ENCODE measurements at regions not wholly inside any gene's neighbourhood (a gene's known extent, or its start where the extent isn't known, plus 50 kb on each side); places are given as distances from the start of the nearest gene placed in this dataset.
"Not testable (repeated sequence)": the region's sequence is repeated elsewhere in the genome, so short reads cannot be mapped to it uniquely, and the experiment has no call there.

- DNase-seq: no peak
Measured at GRCh38 chr1:222028116-222028515, 286.2 kb upstream of the DUSP10 start.

DNA sequence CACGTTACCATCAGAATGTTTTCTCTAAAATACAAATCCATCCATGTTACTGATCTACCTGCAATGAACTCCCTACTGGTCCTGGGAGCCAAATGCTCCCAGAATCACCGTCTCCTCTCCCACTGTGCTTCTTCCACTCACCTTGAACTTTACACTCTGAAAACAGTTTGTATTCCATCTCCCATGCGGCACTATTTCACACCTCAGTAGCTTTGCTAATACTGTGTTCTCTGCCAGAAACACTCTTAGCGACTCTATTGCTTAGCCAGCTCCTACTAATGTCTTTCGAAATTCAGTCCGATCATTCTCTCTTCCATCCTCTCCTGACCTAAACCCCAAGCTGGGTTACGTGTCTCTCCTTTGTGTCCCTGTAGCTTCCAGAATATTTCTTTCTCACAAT lies 284.4 kb upstream of the DUSP10 start:
- DNase-seq: no peak

- DNase-seq: no peak
Measured at GRCh38 chr1:222023025-222023424, 281.1 kb upstream of the DUSP10 start.

- DNase-seq: no peak
Measured at GRCh38 chr1:222021129-222021528, 279.2 kb upstream of the DUSP10 start.

- DNase-seq: no peak
Measured at GRCh38 chr1:222020553-222020952, 278.7 kb upstream of the DUSP10 start.

DNA sequence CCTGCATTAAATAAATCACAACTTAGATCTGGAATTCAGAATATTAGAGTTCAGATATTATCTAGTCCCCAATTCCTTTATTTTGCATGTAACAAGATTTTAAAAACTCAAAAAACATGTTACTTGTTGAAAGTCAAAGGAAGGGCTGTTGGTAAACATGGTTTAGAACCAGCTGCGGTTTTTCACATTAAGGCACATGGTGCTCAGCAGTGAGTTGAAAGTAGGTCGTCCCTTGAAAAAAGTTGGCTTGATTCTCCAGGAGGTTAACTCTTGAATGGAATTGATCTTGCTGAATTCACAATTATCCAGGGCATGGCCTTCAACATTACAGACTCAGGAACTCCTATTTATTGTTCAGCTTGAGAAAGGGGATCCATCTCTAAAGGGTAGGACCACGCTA lies 277.1 kb upstream of the DUSP10 start:
- no peak for DNase-seq

DNA sequence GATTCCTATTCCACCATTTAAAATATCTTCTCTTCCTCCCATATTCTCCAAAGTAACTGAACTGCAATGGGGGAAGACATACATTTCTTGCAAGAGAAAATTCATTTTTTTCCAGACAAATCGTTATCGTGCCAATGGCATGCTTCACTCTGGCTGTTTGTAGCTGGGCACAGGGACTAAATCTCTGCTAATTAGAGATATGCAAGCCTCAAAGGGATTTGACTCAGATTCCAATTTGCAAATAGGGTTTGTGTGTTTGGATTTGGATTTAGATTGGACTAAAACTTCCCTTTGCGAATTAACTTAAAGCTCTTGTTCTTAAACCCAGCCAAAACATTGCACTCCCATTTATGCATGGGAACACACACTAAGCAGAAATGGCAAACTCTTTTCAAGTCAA lies 276.2 kb upstream of the DUSP10 start:
- DNase-seq: no peak

GRCh38 chr1:222015686-222016085 lies 273.8 kb upstream of the DUSP10 start:
- DNase-seq: no peak

GRCh38 chr1:222014001-222014400 lies 272.1 kb upstream of the DUSP10 start:
- DNase-seq: no peak

GRCh38 chr1:222012816-222013215 lies 270.9 kb upstream of the DUSP10 start:
- no peak for DNase-seq

- no peak for DNase-seq
Measured at GRCh38 chr1:222010306-222010705, 268.4 kb upstream of the DUSP10 start.

- DNase-seq: no peak
Measured at GRCh38 chr1:222009105-222009730, 267.3 kb upstream of the DUSP10 start.

DNA sequence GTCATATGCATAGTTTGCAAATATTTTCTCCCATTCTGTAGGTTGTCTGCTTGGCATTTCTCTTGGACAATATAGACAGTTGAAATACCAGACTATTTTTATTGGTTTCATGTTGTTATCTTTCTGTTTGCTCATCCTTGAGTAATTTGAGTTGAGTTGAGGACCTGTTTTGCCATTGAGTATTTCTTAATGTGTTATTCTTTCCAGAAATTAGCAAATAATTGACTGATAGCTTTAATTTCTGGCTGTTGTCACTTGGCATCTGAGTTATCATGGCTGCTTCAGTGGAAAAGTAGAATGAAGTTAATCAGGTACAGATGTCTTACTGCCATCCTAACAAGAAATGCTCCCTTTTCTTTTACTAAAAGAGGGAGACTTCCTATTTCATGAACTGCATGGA lies 264.8 kb upstream of the DUSP10 start:
- DNase-seq: no peak

DNA sequence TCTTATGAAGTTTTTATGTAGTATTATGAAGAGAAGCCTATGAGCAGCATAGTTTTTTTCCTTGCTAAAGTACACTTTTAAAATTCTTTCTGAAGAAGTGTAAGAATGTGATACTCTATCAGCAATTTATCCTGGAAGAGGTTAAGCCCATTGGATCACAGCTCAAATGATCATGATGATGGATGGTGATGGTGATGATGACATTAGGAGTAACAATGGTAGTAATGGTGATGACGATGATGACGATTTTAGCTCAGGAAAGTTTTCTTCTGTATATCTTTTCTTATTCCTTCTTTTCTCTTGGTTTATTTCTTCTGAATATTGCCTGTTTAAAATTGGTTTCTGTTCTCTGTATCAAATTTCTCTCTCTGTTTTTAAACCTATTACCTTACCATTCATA lies 262.9 kb upstream of the DUSP10 start:
- DNase-seq: no peak

- no peak for DNase-seq
Measured at GRCh38 chr1:222004034-222004433, 262.1 kb upstream of the DUSP10 start.

GRCh38 chr1:222002503-222002902 lies 260.6 kb upstream of the DUSP10 start:
- DNase-seq: no peak

- DNase-seq: no peak
Measured at GRCh38 chr1:222000131-222000530, 258.2 kb upstream of the DUSP10 start.

- no peak for DNase-seq
Measured at GRCh38 chr1:221998781-221999180, 256.9 kb upstream of the DUSP10 start.

DNA sequence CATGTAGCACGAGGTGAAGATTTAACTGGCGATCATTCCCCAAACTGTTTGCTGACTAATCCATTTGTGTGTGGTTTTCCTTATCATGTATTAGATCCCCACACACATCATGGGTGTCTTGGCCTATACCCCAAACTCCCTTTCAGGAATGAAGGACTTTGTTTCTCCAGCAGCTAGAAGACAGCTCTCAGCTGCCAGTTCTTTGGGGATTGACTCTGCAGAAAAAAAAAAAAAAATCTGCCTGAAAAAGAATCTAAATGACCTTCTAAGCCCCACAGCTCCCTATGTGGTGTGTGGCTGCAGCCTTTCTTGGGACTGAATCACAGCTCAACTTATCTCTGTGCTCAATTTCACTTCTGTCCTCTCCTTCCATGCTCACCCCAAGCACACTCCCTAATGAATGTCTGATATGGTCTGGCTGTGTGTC lies 256.3 kb upstream of the DUSP10 start:
- no peak for DNase-seq

DNA sequence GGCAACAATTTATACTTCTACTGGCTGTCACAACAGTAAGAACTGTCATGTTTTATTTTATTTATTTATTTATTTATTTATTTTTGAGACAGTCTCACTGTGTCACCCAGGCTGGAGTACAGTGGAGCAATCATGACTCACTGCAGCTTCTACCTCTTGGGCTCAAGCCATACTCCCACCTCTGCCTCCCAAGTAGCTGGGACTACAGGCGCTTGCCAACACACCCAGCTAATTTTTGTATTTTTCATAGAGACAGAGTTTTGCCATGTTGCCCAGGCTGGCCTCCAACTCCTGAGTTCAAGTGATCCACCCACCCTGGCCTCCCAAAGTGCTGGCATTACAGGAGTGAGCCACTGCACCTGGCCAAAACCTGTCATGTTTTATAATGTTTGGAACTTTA lies 255.1 kb upstream of the DUSP10 start:
- DNase-seq: not testable (repeated sequence)

GRCh38 chr1:221994939-221995338 lies 253.1 kb upstream of the DUSP10 start:
- DNase-seq: no peak

DNA sequence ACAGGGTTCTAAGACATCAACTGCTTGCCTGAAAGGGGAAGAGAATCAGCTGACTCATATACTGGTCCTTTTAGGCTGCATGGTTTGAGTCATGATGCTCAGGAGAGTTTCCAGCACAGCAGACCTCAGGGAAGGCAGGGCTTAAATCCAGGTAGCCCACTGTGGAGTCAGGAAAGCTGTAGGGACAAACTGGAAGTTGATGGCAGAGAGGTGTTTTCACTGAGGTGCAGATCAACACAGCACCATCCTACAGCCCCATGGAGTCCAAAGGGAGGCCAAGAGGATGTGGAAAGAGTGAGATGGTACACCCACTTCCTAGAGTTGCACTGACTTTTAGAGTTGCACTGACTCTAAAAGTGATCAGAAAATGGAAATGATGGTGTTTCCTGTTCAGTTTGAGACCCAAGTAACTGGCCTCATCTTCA lies 252.4 kb upstream of the DUSP10 start:
- DNase-seq: no peak

DNA sequence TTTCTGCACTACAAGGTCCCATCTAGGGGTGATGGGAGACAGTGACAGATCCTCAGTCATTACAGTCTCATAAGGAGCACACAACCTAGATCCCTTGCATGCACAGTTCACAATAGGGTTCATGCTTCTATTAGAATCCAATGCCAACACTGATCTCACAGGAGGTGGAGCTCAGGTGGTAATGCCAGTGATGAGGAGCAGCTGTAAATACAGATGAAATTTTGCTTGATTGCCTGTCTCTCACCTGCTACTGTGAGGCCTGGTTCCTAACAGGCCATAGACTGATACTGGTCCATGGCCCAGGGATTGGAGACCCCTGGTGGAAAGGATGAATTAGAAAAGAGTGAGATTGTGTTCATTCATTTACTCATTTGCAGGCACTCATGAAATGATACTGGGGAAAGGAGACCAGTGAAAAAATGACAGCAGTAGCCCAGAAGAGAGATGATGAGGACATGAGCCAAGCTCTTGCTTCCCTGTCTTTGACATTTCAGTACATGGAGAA lies 251.6 kb upstream of the DUSP10 start:
- no peak for DNase-seq

DNA sequence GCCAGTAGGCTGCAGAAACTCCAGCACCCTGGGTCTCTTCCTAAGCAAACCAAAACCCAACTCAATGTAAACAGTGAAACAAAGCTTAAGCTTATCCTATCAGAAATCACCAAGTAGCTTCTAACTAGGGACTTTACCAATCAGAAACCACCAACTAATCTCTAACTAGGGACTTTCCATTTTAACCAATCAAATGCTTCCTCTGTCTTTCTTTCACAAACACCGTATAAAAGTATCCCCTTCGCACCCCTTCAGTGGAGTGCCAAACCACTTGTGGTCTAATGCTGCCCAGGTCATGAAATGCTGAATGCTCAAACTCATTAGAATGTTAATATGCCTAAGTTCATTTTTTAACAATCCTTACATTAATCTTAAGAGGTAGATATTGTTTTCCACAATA lies 250.5 kb upstream of the DUSP10 start:
- DNase-seq: no peak

DNA sequence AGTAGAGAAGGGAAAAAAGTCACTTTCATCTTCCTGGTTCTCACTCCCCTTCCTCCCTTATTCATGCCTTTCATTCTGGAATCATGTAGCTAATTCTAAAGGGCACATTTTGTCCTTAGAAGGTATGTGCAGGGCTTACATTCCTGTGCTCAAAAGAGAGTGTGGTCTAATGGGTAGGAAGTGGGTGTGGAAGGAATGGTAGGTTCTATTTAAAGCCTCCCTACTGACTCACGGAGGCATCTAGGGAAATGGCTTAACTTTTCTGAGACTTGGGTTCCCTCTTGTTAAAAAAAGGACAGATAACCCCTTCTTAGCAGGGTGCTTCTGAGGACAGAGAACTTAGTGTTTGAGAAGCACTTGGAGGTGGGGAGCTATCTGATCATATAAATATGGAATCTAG lies 249.3 kb upstream of the DUSP10 start:
- DNase-seq: no peak

All from activated CD4-positive, CD25-positive, alpha-beta regulatory T cell treated with anti-CD3 and anti-CD28 coated beads, Interleukin-2, amount 50 U/mL, for 72 hours (primary cell).